ENCODE measurements at regions not wholly inside any gene's neighbourhood (a gene's known extent, or its start where the extent isn't known, plus 50 kb on each side); places are given as distances from the start of the nearest gene placed in this dataset.

GRCh38 chrX:15191830-15192229 is 78.1 kb downstream of the ASB9 start:
- 65 to 73% methylated on average over 1 of the region's 1 CpG for WGBS, 2 donors
- Histone ChIP-seq H3K9me3 (no peaks in the 10 kb centered on the region), H3K27ac (no peak overlapping the region), H3K27me3 (no peaks in the 10 kb centered on the region), H3K4me3 (no peak overlapping the region), H3K4me1 (no peaks in the 10 kb centered on the region), H3K36me3 (no peaks in the 10 kb centered on the region)
- DNase-seq = no peak
- intact Hi-C loops (cut with DNase I) = no loop called here
- TF ChIP-seq CTCF (IDR thresholded peaks at IDR 0.05) (no peak), POLR2A (IDR thresholded peaks at IDR 0.05) (no peak)

GRCh38 chrX:15188039-15188438 is 81.8 kb downstream of the ASB9 start:
- no peaks in the 10 kb centered on the region for H3K9me3 ChIP-seq
- TF ChIP-seq POLR2A (IDR thresholded peaks at IDR 0.05) = no peak
- TF ChIP-seq CTCF (IDR thresholded peaks at IDR 0.05) = no peak
- no peaks in the 10 kb centered on the region for H3K36me3 ChIP-seq
- no peaks in the 10 kb centered on the region for H3K27me3 ChIP-seq
- H3K4me1 ChIP-seq = no peaks in the 10 kb centered on the region
- no peak overlapping the region for H3K4me3 ChIP-seq
- no peak for DNase-seq
- H3K27ac ChIP-seq = no peak overlapping the region
- intact Hi-C loops (cut with DNase I) = no loop called here
- WGBS, 2 donors = 50 to 75% methylated on average over 1 of the region's 1 CpG

- no peak for DNase-seq
- intact Hi-C loops (cut with DNase I) = no loop called here
- Histone ChIP-seq H3K27ac (no peak overlapping the region), H3K27me3 (no peaks in the 10 kb centered on the region), H3K9me3 (no peaks in the 10 kb centered on the region), H3K4me1 (no peaks in the 10 kb centered on the region), H3K36me3 (no peaks in the 10 kb centered on the region), H3K4me3 (no peak overlapping the region)
- 61 to 81% methylated on average over 3 of the region's 3 CpGs for WGBS, 2 donors
- TF ChIP-seq POLR2A (IDR thresholded peaks at IDR 0.05) = no peak
- TF ChIP-seq CTCF (IDR thresholded peaks at IDR 0.05) = no peak
These were observed 92.6 kb downstream of the ASB9 start for GRCh38 chrX:15177316-15177715.

- Histone ChIP-seq H3K9me3 (no peaks in the 10 kb centered on the region), H3K36me3 (no peaks in the 10 kb centered on the region), H3K4me1 (no peaks in the 10 kb centered on the region), H3K27me3 (no peaks in the 10 kb centered on the region), H3K4me3 (no peak overlapping the region), H3K27ac (no peak overlapping the region)
- no peak for DNase-seq
- no peak for TF ChIP-seq CTCF (IDR thresholded peaks at IDR 0.05)
- intact Hi-C loops (cut with DNase I) = no loop called here
- WGBS, 2 donors = 55 to 66% methylated on average over 5 of the region's 5 CpGs
These were observed 96.5 kb downstream of the ASB9 start for GRCh38 chrX:15173411-15173810.

GRCh38 chrX:15170927-15171326 is 99.0 kb downstream of the ASB9 start:
- 55 to 76% methylated on average over 2 of the region's 2 CpGs for WGBS, 2 donors
- H3K4me3 ChIP-seq = no peak overlapping the region
- no peaks in the 10 kb centered on the region for H3K36me3 ChIP-seq
- no peaks in the 10 kb centered on the region for H3K4me1 ChIP-seq
- TF ChIP-seq POLR2A (IDR thresholded peaks at IDR 0.05) (no peak), CTCF (IDR thresholded peaks at IDR 0.05) (no peak)
- H3K9me3 ChIP-seq = no peaks in the 10 kb centered on the region
- no peaks in the 10 kb centered on the region for H3K27me3 ChIP-seq
- H3K27ac ChIP-seq = no peak overlapping the region
- no peak for DNase-seq
- intact Hi-C loops (cut with DNase I) = no loop called here
